ENCODE measurements at regions not wholly inside any gene's neighbourhood (a gene's known extent, or its start where the extent isn't known, plus 50 kb on each side); places are given as distances from the start of the nearest gene placed in this dataset.

DNA sequence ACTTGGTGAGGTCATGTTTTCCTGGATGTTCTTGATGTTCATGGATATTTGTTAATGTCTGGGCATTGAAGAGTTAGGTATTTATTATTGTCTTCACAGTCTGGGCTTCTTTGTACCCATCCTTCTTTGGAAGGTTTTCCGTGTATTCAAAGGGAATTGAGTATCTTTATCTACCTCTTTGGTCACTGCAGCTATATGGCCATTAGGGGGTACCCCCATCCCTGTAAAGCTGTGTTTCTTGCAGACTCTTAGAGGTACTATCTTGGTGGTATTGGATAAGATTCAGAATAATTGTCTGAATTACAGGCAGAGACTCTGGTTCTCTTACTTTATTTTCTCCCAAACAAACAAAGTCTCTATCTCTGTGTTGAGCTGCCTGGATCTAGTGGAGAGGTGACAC, 401.6 kb upstream of the FSIP2 start:
- intact Hi-C loops (cut with micrococcal nuclease): no loop called here
- DNase-seq (no peak), ATAC-seq (ENCODE audit: low read depth) (no peak)
- Histone ChIP-seq H2BK5ac (ENCODE audit: low read depth, low read length, poor library complexity, severe bottlenecking) (no peak overlapping the region), H4K8ac (ENCODE audit: low read depth in 2 of 2, low read length in 2 of 2) (no peak overlapping the region), H3K4me3 (ENCODE audit: insufficient read depth, low read depth, low read length) (no peak overlapping the region), H2BK20ac (ENCODE audit: low read depth, low read length) (no peak overlapping the region), H3K56ac (ENCODE audit: extremely low read depth, insufficient read depth, low read length) (no peak overlapping the region), H3K18ac (ENCODE audit: low read depth, low read length) (no peak overlapping the region), H3K14ac (replicated peaks; ENCODE audit: low read depth, low read length) (no peak overlapping the region), H4K5ac (ENCODE audit: low read depth, low read length) (no peak overlapping the region), H3K4me2 (ENCODE audit: low read depth, low read length) (no peak overlapping the region), H3K9me1 (ENCODE audit: insufficient read depth, low read length) (no peaks in the 10 kb centered on the region), H3K9ac (ENCODE audit: low read depth, low read length) (no peak overlapping the region), H4K91ac (ENCODE audit: insufficient read depth, low read depth, low read length) (no peak overlapping the region), H3K4me1 (ENCODE audit: control insufficient read depth, insufficient read depth, low read length) (no peaks in the 10 kb centered on the region), H3K79me1 (ENCODE audit: low read depth in 1 of 2, low read length in 2 of 2) (no peaks in the 10 kb centered on the region), H2AK5ac (ENCODE audit: low read depth, low read length) (no peak overlapping the region), H3K27me3 (ENCODE audit: control insufficient read depth, insufficient read depth, low read length) (no peaks in the 10 kb centered on the region), H2BK15ac (ENCODE audit: low read depth, low read length) (no peak overlapping the region), H2AK9ac (replicated peaks; ENCODE audit: low read depth, low read length, poor library complexity) (no peak overlapping the region), H3K27ac (ENCODE audit: insufficient read depth, low read length) (no peak overlapping the region), H3K36me3 (ENCODE audit: control insufficient read depth, insufficient read depth, low read length) (no peaks in the 10 kb centered on the region), H3K23ac (ENCODE audit: low read depth, low read length) (no peak overlapping the region), H3K4ac (ENCODE audit: low read depth, low read length) (no peak overlapping the region), H4K20me1 (ENCODE audit: insufficient read depth, low read length) (no peaks in the 10 kb centered on the region), H2AFZ (replicated peaks; ENCODE audit: low read length, poor library complexity) (no peak overlapping the region), H2BK120ac (ENCODE audit: low read depth, low read length) (no peak overlapping the region), H3K9me3 (ENCODE audit: control insufficient read depth, insufficient read depth, low read length) (peaks cover 7% of the 10 kb centered on the region)
- ChIA-PET POLR2A (ENCODE audit: unreplicated experiment) (no interaction called here), CTCF (no interaction called here)
- in situ Hi-C loops (cut with MboI; ENCODE audit: low sequenced_read_pairs): no loop called here
- dilution Hi-C loops (cut with HindIII; ENCODE audit: low sequenced_read_pairs, unreplicated experiment): no loop called here
- TF ChIP-seq NFE2L2 (IDR thresholded peaks at IDR 0.05; ENCODE audit: low read depth, low read length) (no peak), CHD1 (IDR thresholded peaks at IDR 0.05; ENCODE audit: low read depth, low read length) (no peak), RCOR1 (IDR thresholded peaks at IDR 0.05; ENCODE audit: insufficient replicate concordance, low read length) (no peak), SMC3 (IDR thresholded peaks at IDR 0.05; ENCODE audit: low read depth, low read length) (no peak), RFX5 (IDR thresholded peaks at IDR 0.05; ENCODE audit: low read depth, low read length) (no peak), POLR2A (IDR thresholded peaks at IDR 0.05; ENCODE audit: low read depth, low read length) (no peak), RAD21 (IDR thresholded peaks at IDR 0.05; ENCODE audit: low read length) (no peak), CEBPB (IDR thresholded peaks at IDR 0.05; ENCODE audit: low read depth, low read length) (no peak), BHLHE40 (IDR thresholded peaks at IDR 0.05; ENCODE audit: low read depth, low read length) (no peak), MXI1 (IDR thresholded peaks at IDR 0.05; ENCODE audit: borderline replicate concordance, low read depth, low read length) (no peak), MAFK (IDR thresholded peaks at IDR 0.05; ENCODE audit: low read depth, low read length) (no peak), MAZ (IDR thresholded peaks at IDR 0.05; ENCODE audit: borderline replicate concordance, low read depth, low read length) (no peak), FOS (IDR thresholded peaks at IDR 0.05; ENCODE audit: low read depth, low read length) (no peak)
- TF ChIP-seq, protein P1, sequence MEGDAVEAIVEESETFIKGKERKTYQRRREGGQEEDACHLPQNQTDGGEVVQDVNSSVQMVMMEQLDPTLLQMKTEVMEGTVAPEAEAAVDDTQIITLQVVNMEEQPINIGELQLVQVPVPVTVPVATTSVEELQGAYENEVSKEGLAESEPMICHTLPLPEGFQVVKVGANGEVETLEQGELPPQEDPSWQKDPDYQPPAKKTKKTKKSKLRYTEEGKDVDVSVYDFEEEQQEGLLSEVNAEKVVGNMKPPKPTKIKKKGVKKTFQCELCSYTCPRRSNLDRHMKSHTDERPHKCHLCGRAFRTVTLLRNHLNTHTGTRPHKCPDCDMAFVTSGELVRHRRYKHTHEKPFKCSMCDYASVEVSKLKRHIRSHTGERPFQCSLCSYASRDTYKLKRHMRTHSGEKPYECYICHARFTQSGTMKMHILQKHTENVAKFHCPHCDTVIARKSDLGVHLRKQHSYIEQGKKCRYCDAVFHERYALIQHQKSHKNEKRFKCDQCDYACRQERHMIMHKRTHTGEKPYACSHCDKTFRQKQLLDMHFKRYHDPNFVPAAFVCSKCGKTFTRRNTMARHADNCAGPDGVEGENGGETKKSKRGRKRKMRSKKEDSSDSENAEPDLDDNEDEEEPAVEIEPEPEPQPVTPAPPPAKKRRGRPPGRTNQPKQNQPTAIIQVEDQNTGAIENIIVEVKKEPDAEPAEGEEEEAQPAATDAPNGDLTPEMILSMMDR (conservative IDR thresholded peaks at IDR 0.05; ENCODE audit: low read depth, low read length): no peak
- TF ChIP-seq, protein P2, sequence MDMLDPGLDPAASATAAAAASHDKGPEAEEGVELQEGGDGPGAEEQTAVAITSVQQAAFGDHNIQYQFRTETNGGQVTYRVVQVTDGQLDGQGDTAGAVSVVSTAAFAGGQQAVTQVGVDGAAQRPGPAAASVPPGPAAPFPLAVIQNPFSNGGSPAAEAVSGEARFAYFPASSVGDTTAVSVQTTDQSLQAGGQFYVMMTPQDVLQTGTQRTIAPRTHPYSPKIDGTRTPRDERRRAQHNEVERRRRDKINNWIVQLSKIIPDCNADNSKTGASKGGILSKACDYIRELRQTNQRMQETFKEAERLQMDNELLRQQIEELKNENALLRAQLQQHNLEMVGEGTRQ (IDR thresholded peaks at IDR 0.05; ENCODE audit: low read depth, low read length): no peak
- TF ChIP-seq, protein P3, sequence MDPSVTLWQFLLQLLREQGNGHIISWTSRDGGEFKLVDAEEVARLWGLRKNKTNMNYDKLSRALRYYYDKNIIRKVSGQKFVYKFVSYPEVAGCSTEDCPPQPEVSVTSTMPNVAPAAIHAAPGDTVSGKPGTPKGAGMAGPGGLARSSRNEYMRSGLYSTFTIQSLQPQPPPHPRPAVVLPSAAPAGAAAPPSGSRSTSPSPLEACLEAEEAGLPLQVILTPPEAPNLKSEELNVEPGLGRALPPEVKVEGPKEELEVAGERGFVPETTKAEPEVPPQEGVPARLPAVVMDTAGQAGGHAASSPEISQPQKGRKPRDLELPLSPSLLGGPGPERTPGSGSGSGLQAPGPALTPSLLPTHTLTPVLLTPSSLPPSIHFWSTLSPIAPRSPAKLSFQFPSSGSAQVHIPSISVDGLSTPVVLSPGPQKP (IDR thresholded peaks at IDR 0.05; ENCODE audit: borderline replicate concordance, low read depth, low read length): no peak
- no CpG with 5 or more reads among the region's 1 CpG for WGBS, 2 experiments (ENCODE audit: extremely low coverage in 2 of 2, insufficient read length in 1 of 2)
- BruUV-seq (replicated peaks): no TSS peak

Data from IMR-90 (cell line).